Endodermal cell (in vitro differentiated cells): ENCODE measurements at regions not wholly inside any gene's neighbourhood (a gene's known extent, or its start where the extent isn't known, plus 50 kb on each side); places are given as distances from the start of the nearest gene placed in this dataset.
"Not testable (repeated sequence)": the region's sequence is repeated elsewhere in the genome, so short reads cannot be mapped to it uniquely, and the experiment has no call there.

Experiments used
- DNase-seq: peaks from one replicate; pipeline ENCODE4 v3.0.0-alpha.2; 2017
- H3K27ac ChIP-seq: 2 replicates; pipeline ENCODE4 v1.5.1; 2013; ENCODE audit warnings: mild to moderate bottlenecking, low read depth, low read length, moderate library complexity
- H3K27me3 ChIP-seq: 2 replicates; pipeline ENCODE4 v1.6.1; 2013; ENCODE audit warnings: mild to moderate bottlenecking, low read length, moderate library complexity; ENCODE audit not compliant: insufficient read depth, control insufficient read depth, poor library complexity, severe bottlenecking
- H3K36me3 ChIP-seq: 2 replicates; pipeline ENCODE4 v1.7.0; 2013; ENCODE audit warnings: mild to moderate bottlenecking, low read length, moderate library complexity; ENCODE audit not compliant: control insufficient read depth, insufficient read depth
- H3K4me1 ChIP-seq: one replicate; pipeline ENCODE4 v1.7.0; 2013; ENCODE audit warnings: low read length; ENCODE audit not compliant: control insufficient read depth, insufficient read depth
- H3K4me3 ChIP-seq: 2 replicates; pipeline ENCODE4 v1.5.1; 2013; ENCODE audit warnings: mild to moderate bottlenecking, low read length, moderate library complexity
- H3K9ac ChIP-seq: 2 replicates; pipeline ENCODE4 v1.6.1; 2013; ENCODE audit warnings: mild to moderate bottlenecking, low read length, moderate library complexity; ENCODE audit not compliant: poor library complexity, severe bottlenecking; ENCODE audit errors: extremely low read depth
- H3K9me3 ChIP-seq: 2 replicates; pipeline ENCODE4 v1.6.1; 2013; ENCODE audit warnings: mild to moderate bottlenecking, low read length, moderate library complexity; ENCODE audit not compliant: control insufficient read depth
- H3K27ac Mint-ChIP-seq: 2 replicates; pipeline ENCODE4 v1.8.0; 2020; ENCODE audit warnings: mixed read lengths
- H3K27me3 Mint-ChIP-seq: 2 replicates; pipeline ENCODE4 v1.8.0; 2021; ENCODE audit warnings: mild to moderate bottlenecking, mixed read lengths; ENCODE audit not compliant: insufficient read depth
- H3K36me3 Mint-ChIP-seq: 2 replicates; pipeline ENCODE4 v1.8.0; 2020; ENCODE audit warnings: low read depth, mixed read lengths
- H3K4me1 Mint-ChIP-seq: 2 replicates; pipeline ENCODE4 v1.8.0; 2020; ENCODE audit warnings: mixed read lengths
- H3K4me3 Mint-ChIP-seq: 2 replicates; pipeline ENCODE4 v1.8.0; 2020; ENCODE audit warnings: mild to moderate bottlenecking, moderate library complexity, mixed read lengths
- H3K9me3 Mint-ChIP-seq: 2 replicates; pipeline ENCODE4 v1.8.0; 2020; ENCODE audit warnings: mild to moderate bottlenecking, mixed read lengths
- CTCF ChIP-seq: fragments of 200-600 bp; sonication (generic); conservative IDR thresholded peaks from 2 replicates; pipeline ENCODE4 v1.5.0; 2021; ENCODE audit warnings: antibody characterized with exemption, mild to moderate bottlenecking
- WGBS, 2 experiments: methylation state at CpG; one replicate each; pipeline versions ENCODE4 v1.1.5 to v1.1.7; 2013; ENCODE audit warnings: missing lambda C conversion rate in 2 of 2, mixed read lengths in 1 of 2; ENCODE audit not compliant: insufficient coverage in 1 of 2, insufficient read length in 1 of 2; 5-methylcytosine and 5-hydroxymethylcytosine counted together

- Histone ChIP-seq H3K36me3 (no peaks in the 10 kb centered on the region), H3K27me3 (no peaks in the 10 kb centered on the region), H3K9ac (no peak overlapping the region), H3K9me3 (no peaks in the 10 kb centered on the region), H3K27ac (no peak overlapping the region), H3K4me1 (peaks cover 6% of the 10 kb centered on the region), H3K4me3 (no peak overlapping the region)
- no peaks in the 10 kb centered on the region for H3K36me3 Mint-ChIP-seq
- peaks cover 2% of the 10 kb centered on the region for H3K27me3 Mint-ChIP-seq
- no peak for TF ChIP-seq CTCF
- 85% methylated on average over 2 of the region's 2 CpGs; no CpG with 5 or more reads in 1 of the 2 experiments for WGBS, 2 experiments
- H3K4me1 Mint-ChIP-seq = peaks cover 10% of the 10 kb centered on the region
- no peaks in the 10 kb centered on the region for H3K9me3 Mint-ChIP-seq
- no peak for DNase-seq
- H3K27ac Mint-ChIP-seq = no peak overlapping the region
- H3K4me3 Mint-ChIP-seq = no peak overlapping the region
Measured at GRCh38 chr3:171982828-171983227, 56.5 kb upstream of the FNDC3B start.

- WGBS, 2 experiments = 88 to 94% methylated on average over 5 to 8 of the region's 8 CpGs
- H3K4me1 ChIP-seq, H3K27me3 Mint-ChIP-seq, DNase-seq, H3K36me3 Mint-ChIP-seq, H3K27ac Mint-ChIP-seq, H3K9me3 Mint-ChIP-seq, H3K9me3 ChIP-seq, H3K27me3 ChIP-seq, H3K36me3 ChIP-seq, H3K27ac ChIP-seq, H3K9ac ChIP-seq, H3K4me3 ChIP-seq, H3K4me3 Mint-ChIP-seq: not testable (repeated sequence)
- H3K4me1 Mint-ChIP-seq = peaks cover 10% of the 10 kb centered on the region
Measured at GRCh38 chr3:171983685-171984084, 55.7 kb upstream of the FNDC3B start.

GRCh38 chr3:171984883-171985282, 54.5 kb upstream of the FNDC3B start:
- H3K27me3 Mint-ChIP-seq = no peaks in the 10 kb centered on the region
- H3K4me3 Mint-ChIP-seq = no peak overlapping the region
- Histone ChIP-seq H3K36me3 (no peaks in the 10 kb centered on the region), H3K4me1 (peaks cover 6% of the 10 kb centered on the region), H3K27me3 (no peaks in the 10 kb centered on the region), H3K4me3 (no peak overlapping the region), H3K27ac (no peak overlapping the region), H3K9me3 (no peaks in the 10 kb centered on the region), H3K9ac (no peak overlapping the region)
- H3K27ac Mint-ChIP-seq = no peak overlapping the region
- no peak for TF ChIP-seq CTCF
- 94 to 97% methylated on average over 4 of the region's 4 CpGs for WGBS, 2 experiments
- H3K4me1 Mint-ChIP-seq = peaks cover 10% of the 10 kb centered on the region
- DNase-seq = no peak
- H3K36me3 Mint-ChIP-seq = no peaks in the 10 kb centered on the region
- H3K9me3 Mint-ChIP-seq = peaks cover under 1% of the 10 kb centered on the region

- no peak overlapping the region for H3K27ac Mint-ChIP-seq
- no peaks in the 10 kb centered on the region for H3K27me3 Mint-ChIP-seq
- TF ChIP-seq CTCF = no peak
- peaks cover under 1% of the 10 kb centered on the region for H3K4me1 Mint-ChIP-seq
- Histone ChIP-seq H3K27ac (no peak overlapping the region), H3K9ac (no peak overlapping the region), H3K27me3 (no peaks in the 10 kb centered on the region), H3K9me3 (no peaks in the 10 kb centered on the region), H3K4me1 (no peaks in the 10 kb centered on the region), H3K4me3 (no peak overlapping the region), H3K36me3 (no peaks in the 10 kb centered on the region)
- 92 to 93% methylated on average over 3 of the region's 3 CpGs for WGBS, 2 experiments
- no peak overlapping the region for H3K4me3 Mint-ChIP-seq
- no peaks in the 10 kb centered on the region for H3K36me3 Mint-ChIP-seq
- DNase-seq = no peak
- H3K9me3 Mint-ChIP-seq = peaks cover 8% of the 10 kb centered on the region
Measured at GRCh38 chr3:171986176-171986575, 53.2 kb upstream of the FNDC3B start.
